Ishikawa (cell line): ENCODE measurements at regions not wholly inside any gene's neighbourhood (a gene's known extent, or its start where the extent isn't known, plus 50 kb on each side); places are given as distances from the start of the nearest gene placed in this dataset.

Experiments used
- CEBPB ChIP-seq: IDR thresholded peaks from 2 replicates; pipeline ENCODE4 v1.6.1; 2012
- CREB1 ChIP-seq: IDR thresholded peaks from 2 replicates; pipeline ENCODE4 v1.6.1; 2012; ENCODE audit warnings: low read depth
- EGR1 ChIP-seq: IDR thresholded peaks from 2 replicates; pipeline ENCODE4 v1.6.1; 2012
- EP300 ChIP-seq: IDR thresholded peaks from 2 replicates; pipeline ENCODE4 v1.6.1; 2012; ENCODE audit warnings: borderline replicate concordance
- FOXM1 ChIP-seq: IDR thresholded peaks from 2 replicates; pipeline ENCODE4 v1.6.1; 2012; ENCODE audit warnings: low read depth, borderline replicate concordance
- NFIC ChIP-seq: IDR thresholded peaks from 2 replicates; pipeline ENCODE4 v1.6.1; 2012
- RAD21 ChIP-seq: IDR thresholded peaks from 2 replicates; pipeline ENCODE4 v1.6.1; 2012; ENCODE audit warnings: low read depth
- TAF1 ChIP-seq: IDR thresholded peaks from 2 replicates; pipeline ENCODE4 v1.6.1; 2012; ENCODE audit warnings: low read depth, mild to moderate bottlenecking
- TCF12 ChIP-seq: IDR thresholded peaks from 2 replicates; pipeline ENCODE4 v1.6.1; 2012; ENCODE audit warnings: low read depth
- TEAD4 ChIP-seq: IDR thresholded peaks from 2 replicates; pipeline ENCODE4 v1.6.1; 2012
- YY1 ChIP-seq: IDR thresholded peaks from 2 replicates; pipeline ENCODE4 v1.6.1; 2012; ENCODE audit warnings: low read depth
- ZBTB7A ChIP-seq: IDR thresholded peaks from 2 replicates; pipeline ENCODE4 v1.6.1; 2012; ENCODE audit warnings: low read depth
- TF ChIP-seq, protein P1 (sequence below): IDR thresholded peaks from 2 replicates; pipeline ENCODE4 v1.6.1; 2012; ENCODE audit warnings: low read depth, mild to moderate bottlenecking
- TF ChIP-seq, protein P2 (sequence below): IDR thresholded peaks from 2 replicates; pipeline ENCODE4 v1.6.1; 2012
- TF ChIP-seq, protein P3 (sequence below): IDR thresholded peaks from 2 replicates; pipeline ENCODE4 v1.6.1; 2012

DNA sequence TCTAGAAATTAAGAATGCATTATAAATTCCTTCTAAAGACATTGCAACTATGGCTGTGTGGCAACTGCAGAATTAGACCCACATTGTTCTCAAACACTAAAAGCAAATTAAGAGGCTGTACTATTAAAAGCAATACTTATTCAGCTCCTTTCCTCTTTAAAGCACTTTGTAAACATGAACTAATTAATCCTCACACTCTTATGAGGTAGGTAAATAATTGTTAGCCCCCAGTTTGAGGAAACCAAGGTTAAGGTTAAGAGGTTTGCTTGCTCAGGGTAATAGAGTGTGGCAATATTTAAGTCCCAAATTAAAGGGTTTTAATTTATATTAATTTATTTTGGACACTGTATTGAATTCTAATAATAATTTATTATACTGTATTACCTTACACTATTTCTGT, 553.8 kb downstream of the LRRIQ3 start:
- TF ChIP-seq ZBTB7A, result no peak
- no peak for TF ChIP-seq EGR1
- no peak for TF ChIP-seq RAD21
- no peak for TF ChIP-seq TAF1
- TF ChIP-seq YY1, result no peak
- TF ChIP-seq, protein P1, sequence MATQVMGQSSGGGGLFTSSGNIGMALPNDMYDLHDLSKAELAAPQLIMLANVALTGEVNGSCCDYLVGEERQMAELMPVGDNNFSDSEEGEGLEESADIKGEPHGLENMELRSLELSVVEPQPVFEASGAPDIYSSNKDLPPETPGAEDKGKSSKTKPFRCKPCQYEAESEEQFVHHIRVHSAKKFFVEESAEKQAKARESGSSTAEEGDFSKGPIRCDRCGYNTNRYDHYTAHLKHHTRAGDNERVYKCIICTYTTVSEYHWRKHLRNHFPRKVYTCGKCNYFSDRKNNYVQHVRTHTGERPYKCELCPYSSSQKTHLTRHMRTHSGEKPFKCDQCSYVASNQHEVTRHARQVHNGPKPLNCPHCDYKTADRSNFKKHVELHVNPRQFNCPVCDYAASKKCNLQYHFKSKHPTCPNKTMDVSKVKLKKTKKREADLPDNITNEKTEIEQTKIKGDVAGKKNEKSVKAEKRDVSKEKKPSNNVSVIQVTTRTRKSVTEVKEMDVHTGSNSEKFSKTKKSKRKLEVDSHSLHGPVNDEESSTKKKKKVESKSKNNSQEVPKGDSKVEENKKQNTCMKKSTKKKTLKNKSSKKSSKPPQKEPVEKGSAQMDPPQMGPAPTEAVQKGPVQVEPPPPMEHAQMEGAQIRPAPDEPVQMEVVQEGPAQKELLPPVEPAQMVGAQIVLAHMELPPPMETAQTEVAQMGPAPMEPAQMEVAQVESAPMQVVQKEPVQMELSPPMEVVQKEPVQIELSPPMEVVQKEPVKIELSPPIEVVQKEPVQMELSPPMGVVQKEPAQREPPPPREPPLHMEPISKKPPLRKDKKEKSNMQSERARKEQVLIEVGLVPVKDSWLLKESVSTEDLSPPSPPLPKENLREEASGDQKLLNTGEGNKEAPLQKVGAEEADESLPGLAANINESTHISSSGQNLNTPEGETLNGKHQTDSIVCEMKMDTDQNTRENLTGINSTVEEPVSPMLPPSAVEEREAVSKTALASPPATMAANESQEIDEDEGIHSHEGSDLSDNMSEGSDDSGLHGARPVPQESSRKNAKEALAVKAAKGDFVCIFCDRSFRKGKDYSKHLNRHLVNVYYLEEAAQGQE, result no peak
- TF ChIP-seq TEAD4, result no peak
- TF ChIP-seq, protein P2, sequence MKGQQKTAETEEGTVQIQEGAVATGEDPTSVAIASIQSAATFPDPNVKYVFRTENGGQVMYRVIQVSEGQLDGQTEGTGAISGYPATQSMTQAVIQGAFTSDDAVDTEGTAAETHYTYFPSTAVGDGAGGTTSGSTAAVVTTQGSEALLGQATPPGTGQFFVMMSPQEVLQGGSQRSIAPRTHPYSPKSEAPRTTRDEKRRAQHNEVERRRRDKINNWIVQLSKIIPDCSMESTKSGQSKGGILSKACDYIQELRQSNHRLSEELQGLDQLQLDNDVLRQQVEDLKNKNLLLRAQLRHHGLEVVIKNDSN, result no peak
- TF ChIP-seq CEBPB, result no peak
- no peak for TF ChIP-seq CREB1

- TF ChIP-seq CEBPB, result no peak
- no peak for TF ChIP-seq YY1
- TF ChIP-seq EP300, result no peak
- TF ChIP-seq, protein P2, result no peak
- no peak for TF ChIP-seq FOXM1
- TF ChIP-seq ZBTB7A, result no peak
- TF ChIP-seq, protein P3, sequence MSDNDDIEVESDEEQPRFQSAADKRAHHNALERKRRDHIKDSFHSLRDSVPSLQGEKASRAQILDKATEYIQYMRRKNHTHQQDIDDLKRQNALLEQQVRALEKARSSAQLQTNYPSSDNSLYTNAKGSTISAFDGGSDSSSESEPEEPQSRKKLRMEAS, result no peak
- TF ChIP-seq CREB1, result no peak
- TF ChIP-seq TEAD4, result no peak
- TF ChIP-seq EGR1, result no peak
- no peak for TF ChIP-seq NFIC
- TF ChIP-seq, protein P1, result no peak
- TF ChIP-seq RAD21, result no peak
- TF ChIP-seq TAF1, result no peak
- TF ChIP-seq TCF12, result no peak
Observed at GRCh38 chr1:73639494-73639893, 558.5 kb downstream of the LRRIQ3 start.

- TF ChIP-seq TEAD4 (no peak), FOXM1 (no peak), CEBPB (no peak), EP300 (no peak), EGR1 (no peak), RAD21 (no peak), CREB1 (no peak)
- TF ChIP-seq, protein P3, result no peak
Observed at GRCh38 chr1:73637264-73637663, 560.7 kb downstream of the LRRIQ3 start.

DNA sequence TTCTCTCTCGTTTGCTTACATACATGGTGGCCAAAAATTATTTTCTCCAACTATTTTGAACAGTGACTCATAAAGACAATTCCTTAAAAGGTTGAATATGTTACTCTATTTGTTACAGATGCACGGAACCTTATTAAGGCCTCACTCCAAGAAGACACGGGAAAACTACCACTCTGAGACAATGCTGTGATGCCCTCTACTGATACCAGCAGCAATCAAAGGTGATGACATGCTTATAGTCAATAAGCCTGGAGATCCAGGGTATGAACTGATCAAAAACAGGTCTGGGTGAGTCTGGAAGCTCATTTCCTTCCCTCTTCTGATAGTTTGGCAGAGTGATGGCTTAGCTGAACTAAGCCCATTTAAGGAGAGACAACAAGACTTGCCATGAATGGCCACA, 563.0 kb downstream of the LRRIQ3 start:
- TF ChIP-seq FOXM1 (no peak), RAD21 (peak; percentile 13; the same call in 1 of the 2 replicates), TCF12 (no peak)
- TF ChIP-seq, protein P2, result no peak

DNA sequence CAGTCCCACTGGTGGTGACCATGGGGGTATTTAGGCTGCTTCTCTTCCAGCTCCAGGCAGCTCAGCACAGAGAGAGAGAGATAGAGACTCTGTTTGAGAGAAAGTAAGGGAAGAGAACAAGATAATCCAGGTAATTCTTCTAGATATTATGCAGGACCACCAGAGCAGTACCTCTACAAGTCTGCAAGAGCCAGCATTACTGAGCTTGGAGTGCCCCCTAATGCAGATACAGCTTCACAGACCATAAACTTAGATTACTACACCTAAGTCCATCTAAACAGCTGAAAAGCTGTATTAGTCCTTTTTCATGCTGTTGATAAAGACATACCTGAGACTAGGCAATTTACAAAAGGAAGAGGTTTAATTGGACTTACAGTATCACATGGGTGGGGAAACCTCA, 570.3 kb downstream of the LRRIQ3 start:
- peak; percentile 10; the same call in 1 of the 2 replicates for TF ChIP-seq RAD21
- no peak for TF ChIP-seq TAF1

DNA sequence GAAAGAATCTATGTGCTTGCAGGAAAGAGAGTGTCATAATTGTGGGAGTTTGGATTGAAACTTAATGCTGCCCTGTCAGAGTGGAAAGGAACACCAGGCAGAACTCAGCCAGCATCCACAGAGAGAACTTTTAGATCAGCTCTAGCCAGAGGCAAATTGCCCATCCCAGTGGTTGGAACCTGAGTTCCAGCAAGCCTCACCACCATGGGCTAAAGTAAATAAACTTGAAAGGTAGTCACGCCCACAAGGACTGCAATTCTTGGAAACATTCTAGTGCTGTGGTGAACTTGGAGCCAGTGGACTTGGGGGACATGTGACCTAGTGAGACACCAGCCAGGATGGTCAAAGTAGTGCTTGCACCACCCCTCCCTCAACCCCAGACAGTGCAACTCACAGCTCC, 571.6 kb downstream of the LRRIQ3 start:
- no peak for TF ChIP-seq NFIC
- no peak for TF ChIP-seq RAD21
- TF ChIP-seq, protein P1, result no peak
- no peak for TF ChIP-seq EP300
- TF ChIP-seq CEBPB, result no peak
- no peak for TF ChIP-seq TCF12
- TF ChIP-seq, protein P3, result no peak
- TF ChIP-seq, protein P2, result no peak
- TF ChIP-seq FOXM1, result no peak
- no peak for TF ChIP-seq TAF1
- TF ChIP-seq YY1, result no peak
